GM13977 (cell line): ENCODE measurements at regions not wholly inside any gene's neighbourhood (a gene's known extent, or its start where the extent isn't known, plus 50 kb on each side); places are given as distances from the start of the nearest gene placed in this dataset.

Source experiments
- DNase-seq: peaks from one replicate; pipeline ENCODE4 v3.0.0; 2012; ENCODE audit warnings: low spot score
- CTCF ChIP-seq: IDR thresholded peaks from 2 replicates; pipeline ENCODE4 v1.5.1; 2012; ENCODE audit warnings: mild to moderate bottlenecking, control low read depth; ENCODE audit not compliant: insufficient read depth; ENCODE audit errors: extremely low read depth, missing control alignments
- in situ Hi-C: fragments of 300-500 bp; cut with MboI; formaldehyde crosslinking; loops from one replicate; pipeline ENCODE4 v1.12.0; 2022; ENCODE audit warnings: low sequenced_read_pairs, low pct_unique_long_range_greater_than_20kb, mixed read lengths, inconsistent platforms; ENCODE audit not compliant: unreplicated experiment

GRCh38 chr18:23401400-23402347, 51.4 kb upstream of the RIOK3 start:
- no peak for DNase-seq
- no peak for TF ChIP-seq CTCF
- in situ Hi-C loops, result loop anchor here (25.0 kb wide), 1 partner anchor 589 kb away; no protein-coding TSS in a partner anchor
